ENCODE measurements at regions not wholly inside any gene's neighbourhood (a gene's known extent, or its start where the extent isn't known, plus 50 kb on each side); places are given as distances from the start of the nearest gene placed in this dataset.

- no peak for TF ChIP-seq POLR2AphosphoS5 (IDR thresholded peaks at IDR 0.05)
- no peak for TF ChIP-seq POLR2A (IDR thresholded peaks at IDR 0.05)
- TF ChIP-seq CTCF (IDR thresholded peaks at IDR 0.05), result no peak
- intact Hi-C loops (cut with DNase I; ENCODE audit: low total_unique reads), result no loop called here
- Histone ChIP-seq H3K4me1 (no peaks in the 10 kb centered on the region), H3K9me3 (no peaks in the 10 kb centered on the region), H3K36me3 (no peaks in the 10 kb centered on the region), H3K27ac (no peak overlapping the region), H3K27me3 (no peaks in the 10 kb centered on the region), H3K4me3 (no peak overlapping the region)
- DNase-seq (ENCODE audit: low spot score in 2 of 2), result no peak
Measured at GRCh38 chr13:22012686-22013085, 341.8 kb downstream of the FGF9 start.

GRCh38 chr13:22014469-22014868 lies 343.6 kb downstream of the FGF9 start:
- H3K27me3 ChIP-seq, result no peaks in the 10 kb centered on the region
- TF ChIP-seq POLR2A (IDR thresholded peaks at IDR 0.05) (no peak), CTCF (IDR thresholded peaks at IDR 0.05) (no peak), POLR2AphosphoS5 (IDR thresholded peaks at IDR 0.05) (no peak)
- H3K4me1 ChIP-seq, result no peaks in the 10 kb centered on the region
- no peak overlapping the region for H3K27ac ChIP-seq
- intact Hi-C loops (cut with DNase I; ENCODE audit: low total_unique reads), result no loop called here
- H3K9me3 ChIP-seq, result no peaks in the 10 kb centered on the region
- DNase-seq (ENCODE audit: low spot score in 2 of 2), result peak in 1 of 2 donors; percentile 37
- no peaks in the 10 kb centered on the region for H3K36me3 ChIP-seq
- no peak overlapping the region for H3K4me3 ChIP-seq

- Histone ChIP-seq H3K4me3 (no peak overlapping the region), H3K27ac (no peak overlapping the region), H3K4me1 (no peaks in the 10 kb centered on the region), H3K9me3 (no peaks in the 10 kb centered on the region), H3K36me3 (no peaks in the 10 kb centered on the region), H3K27me3 (no peaks in the 10 kb centered on the region)
- no peak for TF ChIP-seq CTCF (IDR thresholded peaks at IDR 0.05)
- TF ChIP-seq POLR2A (IDR thresholded peaks at IDR 0.05), result no peak
- no peak for TF ChIP-seq POLR2AphosphoS5 (IDR thresholded peaks at IDR 0.05)
- DNase-seq (ENCODE audit: low spot score in 2 of 2), result no peak
- intact Hi-C loops (cut with DNase I; ENCODE audit: low total_unique reads), result no loop called here
Measured at GRCh38 chr13:22017226-22017625, 346.4 kb downstream of the FGF9 start.

GRCh38 chr13:22018076-22018835 lies 347.4 kb downstream of the FGF9 start:
- no peak overlapping the region for H3K27ac ChIP-seq
- H3K27me3 ChIP-seq, result no peaks in the 10 kb centered on the region
- no peaks in the 10 kb centered on the region for H3K9me3 ChIP-seq
- TF ChIP-seq POLR2A (IDR thresholded peaks at IDR 0.05) (no peak), CTCF (IDR thresholded peaks at IDR 0.05) (no peak), POLR2AphosphoS5 (IDR thresholded peaks at IDR 0.05) (no peak)
- H3K4me3 ChIP-seq, result no peak overlapping the region
- no peaks in the 10 kb centered on the region for H3K4me1 ChIP-seq
- no peak for DNase-seq (ENCODE audit: low spot score in 2 of 2)
- no peaks in the 10 kb centered on the region for H3K36me3 ChIP-seq
- intact Hi-C loops (cut with DNase I; ENCODE audit: low total_unique reads), result no loop called here

- no peak for DNase-seq (ENCODE audit: low spot score in 2 of 2)
- H3K36me3 ChIP-seq, result no peaks in the 10 kb centered on the region
- H3K4me1 ChIP-seq, result no peaks in the 10 kb centered on the region
- intact Hi-C loops (cut with DNase I; ENCODE audit: low total_unique reads), result no loop called here
- no peaks in the 10 kb centered on the region for H3K27me3 ChIP-seq
- no peak overlapping the region for H3K4me3 ChIP-seq
- no peak overlapping the region for H3K27ac ChIP-seq
- no peaks in the 10 kb centered on the region for H3K9me3 ChIP-seq
- TF ChIP-seq POLR2A (IDR thresholded peaks at IDR 0.05), result no peak
- TF ChIP-seq POLR2AphosphoS5 (IDR thresholded peaks at IDR 0.05), result no peak
- no peak for TF ChIP-seq CTCF (IDR thresholded peaks at IDR 0.05)
Measured at GRCh38 chr13:22018836-22019210, 347.9 kb downstream of the FGF9 start.
